H54 (cell line): ENCODE measurements at regions not wholly inside any gene's neighbourhood (a gene's known extent, or its start where the extent isn't known, plus 50 kb on each side); places are given as distances from the start of the nearest gene placed in this dataset.

Experiments used
- DNase-seq: peaks from one replicate; pipeline ENCODE4 v3.0.0; 2011; ENCODE audit warnings: low spot score, mixed read lengths; ENCODE audit not compliant: insufficient read length
- FAIRE-seq: peaks from 3 replicates; lab custom pipeline; 2011; peaks lifted over from hg19 to GRCh38; lab: Jason Lieb, UNC
- POLR2A ChIP-seq: IDR thresholded peaks from 2 replicates; pipeline ENCODE4 v1.6.1; 2011; ENCODE audit warnings: low read depth, mild to moderate bottlenecking, low read length

DNA sequence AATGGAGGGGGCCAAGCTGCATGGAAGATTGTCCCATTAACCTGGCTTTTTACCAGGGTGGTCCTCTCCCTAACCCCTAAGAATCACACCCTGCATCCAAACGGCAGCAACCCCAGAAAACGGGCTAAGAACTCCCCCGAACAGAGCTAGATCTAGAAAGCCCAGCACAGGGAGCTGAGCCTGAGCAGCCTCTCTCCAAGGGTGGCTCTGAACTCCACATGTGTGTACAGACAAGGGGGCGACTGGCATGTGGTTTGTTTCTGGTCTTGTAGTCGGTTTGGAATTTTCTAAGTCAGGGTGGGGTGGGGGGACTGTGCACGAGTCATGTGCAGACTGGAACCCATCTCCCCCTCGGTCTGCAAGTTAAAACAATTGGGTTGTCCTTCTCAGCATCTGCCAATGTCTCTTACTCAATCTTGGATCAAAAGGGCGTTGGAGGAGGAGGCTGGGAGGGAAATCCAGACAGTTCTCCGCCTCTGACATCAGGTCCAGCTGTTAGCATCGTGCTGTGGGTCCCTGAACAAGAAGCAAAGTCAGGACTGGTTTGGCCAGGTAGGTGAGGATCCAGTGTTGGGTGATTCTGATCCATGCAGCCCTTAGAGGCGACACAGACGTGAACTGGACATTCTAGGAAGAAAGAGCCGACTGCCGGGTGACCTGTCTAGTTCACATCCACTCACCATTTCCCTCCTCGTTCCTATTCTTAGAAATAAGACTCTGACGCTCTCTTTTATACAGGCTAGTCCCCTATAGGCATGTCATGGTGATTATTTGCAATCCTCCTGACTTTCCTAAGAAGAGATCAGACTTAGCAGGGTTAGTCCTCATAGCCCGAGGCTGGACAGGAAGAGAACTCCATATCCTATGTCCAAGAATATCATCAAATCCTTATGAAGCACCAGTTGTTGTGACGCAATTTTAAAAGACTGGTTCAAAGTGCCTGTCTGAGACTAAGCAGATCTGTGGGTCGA is 381.8 kb downstream of the SOX9 start:
- no peak for DNase-seq
- TF ChIP-seq POLR2A: no peak
- FAIRE-seq: no peak

DNA sequence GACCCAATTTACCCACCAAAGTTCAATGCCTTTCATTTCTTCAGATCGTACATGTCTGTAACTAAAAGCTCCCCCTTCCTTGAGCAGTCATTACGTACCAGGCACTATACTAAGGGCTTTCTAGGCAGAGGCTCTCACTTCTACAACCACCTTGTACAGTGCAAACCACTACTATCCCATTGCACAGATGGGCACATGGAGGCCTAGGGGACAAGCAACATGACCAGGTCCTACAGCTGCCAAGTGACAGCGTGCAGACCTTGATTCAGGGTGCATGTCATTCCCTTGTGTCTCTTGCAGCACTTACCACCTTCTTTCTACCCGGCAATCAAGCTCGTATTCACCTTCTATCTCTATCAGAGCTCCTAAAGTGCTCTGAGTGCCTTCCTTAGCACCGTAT is 382.7 kb downstream of the SOX9 start:
- no peak for FAIRE-seq
- no peak for DNase-seq
- TF ChIP-seq POLR2A: no peak

DNA sequence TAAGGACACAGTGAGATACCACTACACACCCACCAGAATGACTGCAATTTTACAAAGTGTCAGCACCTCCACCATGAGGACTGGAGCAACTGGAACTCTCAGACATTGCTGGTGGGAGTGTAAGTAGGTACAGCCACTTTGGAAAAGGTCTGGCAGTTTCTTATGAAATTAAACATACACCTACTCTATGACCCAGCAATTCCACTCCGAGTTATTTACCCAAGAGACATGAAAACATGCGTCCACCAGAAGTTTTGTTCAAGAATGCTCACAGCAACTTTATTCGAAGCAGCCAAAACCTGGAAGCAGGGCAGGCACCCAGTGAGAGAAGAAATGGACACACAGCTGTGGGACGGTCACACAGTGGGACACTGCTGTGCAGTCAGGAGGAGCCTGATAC is 384.0 kb downstream of the SOX9 start:
- DNase-seq (no peak), FAIRE-seq (no peak)
- no peak for TF ChIP-seq POLR2A

DNA sequence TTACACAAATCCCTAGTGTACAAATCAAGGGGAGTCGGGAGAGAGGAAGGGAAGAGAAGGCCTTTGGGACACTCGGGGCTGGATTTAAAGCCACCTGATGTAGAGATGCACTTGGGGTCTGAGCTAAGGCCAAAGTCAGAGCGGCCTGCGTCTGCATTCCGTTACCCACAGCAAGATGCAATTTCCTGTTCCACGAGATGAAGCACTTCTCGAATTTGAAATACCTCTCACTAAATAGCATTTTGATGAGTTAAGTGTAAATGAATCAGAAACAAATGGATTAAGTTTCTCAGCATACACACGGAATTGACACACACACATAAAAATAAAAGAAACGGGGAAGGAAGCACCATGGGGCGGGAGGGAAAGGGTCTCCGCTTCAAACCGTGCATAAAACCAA is 386.0 kb downstream of the SOX9 start:
- DNase-seq: no peak
- no peak for FAIRE-seq

DNA sequence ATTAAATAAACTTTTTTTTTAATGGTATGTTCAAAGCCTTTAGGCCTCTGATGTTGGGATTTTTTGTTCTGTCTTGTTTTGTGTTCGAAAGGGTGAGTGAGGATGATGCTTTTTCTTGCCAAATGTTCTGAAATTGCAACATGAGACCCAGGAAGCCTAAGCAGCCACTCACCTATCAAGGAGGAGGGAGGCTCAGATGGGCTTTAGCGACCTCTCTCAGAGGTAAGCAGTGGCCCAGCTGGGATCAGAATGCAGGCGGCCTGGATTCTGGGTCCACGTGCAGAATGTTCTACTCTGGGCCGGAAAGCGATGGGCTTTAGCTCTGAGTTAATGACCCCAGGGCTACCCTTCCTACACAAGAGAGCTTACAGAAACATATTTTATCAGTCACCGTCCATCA is 386.6 kb downstream of the SOX9 start:
- DNase-seq (no peak), FAIRE-seq (no peak)
- no peak for TF ChIP-seq POLR2A

More for the DNA sequence above, 386.0 kb downstream of the SOX9 start:
- no peak for TF ChIP-seq POLR2A

DNA sequence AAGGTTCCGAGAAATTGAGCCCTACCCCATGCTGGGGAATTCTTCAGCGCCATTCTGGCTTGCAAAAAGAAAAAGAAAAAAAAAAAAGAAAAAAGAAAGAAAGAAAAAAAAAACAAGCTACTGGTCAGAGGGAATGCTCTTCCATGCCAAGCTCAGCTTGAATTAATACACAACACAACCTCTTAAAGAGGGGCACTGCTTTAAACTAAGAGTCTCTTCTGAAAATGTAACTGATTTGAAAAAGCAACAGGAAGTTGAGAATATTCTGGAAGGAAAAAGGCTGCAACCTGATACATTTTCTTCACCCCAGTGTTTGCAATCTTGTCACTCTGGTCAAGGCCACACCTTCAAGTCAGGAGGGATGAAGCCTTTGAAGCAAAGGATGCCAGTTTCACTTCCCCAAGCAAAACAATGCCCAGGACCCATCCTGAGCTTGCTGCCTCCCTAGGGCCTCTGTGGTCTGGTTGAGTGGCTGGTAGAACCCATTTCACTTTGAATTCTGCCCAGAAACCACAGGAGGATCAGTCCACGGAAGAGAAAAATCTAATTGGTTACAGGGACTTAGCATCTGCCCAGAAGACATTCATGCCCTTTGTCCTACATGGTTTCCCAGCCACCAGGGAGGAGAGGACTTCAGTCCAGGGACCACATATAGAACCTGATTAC is 389.7 kb downstream of the SOX9 start:
- no peak for TF ChIP-seq POLR2A
- FAIRE-seq (no peak), DNase-seq (no peak)

DNA sequence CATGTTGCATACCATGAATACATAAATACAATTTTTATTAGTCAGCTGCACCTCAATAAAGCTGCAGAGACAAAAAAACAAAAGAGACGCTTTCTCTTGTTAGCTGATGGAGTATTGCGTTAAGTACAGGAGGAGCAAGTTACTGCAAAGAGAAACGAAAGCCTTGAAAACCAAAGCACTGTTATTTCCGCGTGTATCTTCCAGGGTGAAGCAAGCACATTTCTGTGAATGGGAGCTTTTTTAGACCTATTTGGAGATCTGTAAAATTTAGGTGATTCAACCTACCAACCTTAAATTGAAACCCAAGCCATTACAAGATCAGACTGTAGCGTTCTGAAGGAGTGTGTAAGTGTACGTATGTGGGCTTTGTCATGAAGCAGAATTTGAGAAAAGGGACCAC is 390.4 kb downstream of the SOX9 start:
- FAIRE-seq: no peak

DNA sequence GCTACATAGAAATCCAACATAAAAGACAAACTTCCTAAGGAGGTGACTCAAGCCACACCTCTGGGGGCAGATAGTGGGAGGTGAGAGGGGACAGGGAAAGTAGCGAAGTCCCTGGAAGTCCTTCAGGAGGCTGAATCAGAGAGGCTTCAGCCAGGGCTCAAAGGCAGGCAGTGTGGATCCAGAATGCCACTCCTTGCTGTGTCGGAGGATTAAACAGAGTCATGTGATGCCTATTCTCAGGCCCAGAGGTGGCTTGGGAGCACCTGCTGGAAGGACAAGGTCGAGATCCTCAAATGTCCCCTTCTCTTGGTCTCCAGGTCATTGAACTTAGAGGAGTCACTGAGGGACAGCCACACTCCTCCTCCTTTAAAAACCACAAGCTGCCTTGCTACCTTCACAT is 391.1 kb downstream of the SOX9 start:
- no peak for DNase-seq
- no peak for TF ChIP-seq POLR2A
- FAIRE-seq: no peak

More for the DNA sequence above, 390.4 kb downstream of the SOX9 start:
- no peak for DNase-seq
- no peak for TF ChIP-seq POLR2A

DNA sequence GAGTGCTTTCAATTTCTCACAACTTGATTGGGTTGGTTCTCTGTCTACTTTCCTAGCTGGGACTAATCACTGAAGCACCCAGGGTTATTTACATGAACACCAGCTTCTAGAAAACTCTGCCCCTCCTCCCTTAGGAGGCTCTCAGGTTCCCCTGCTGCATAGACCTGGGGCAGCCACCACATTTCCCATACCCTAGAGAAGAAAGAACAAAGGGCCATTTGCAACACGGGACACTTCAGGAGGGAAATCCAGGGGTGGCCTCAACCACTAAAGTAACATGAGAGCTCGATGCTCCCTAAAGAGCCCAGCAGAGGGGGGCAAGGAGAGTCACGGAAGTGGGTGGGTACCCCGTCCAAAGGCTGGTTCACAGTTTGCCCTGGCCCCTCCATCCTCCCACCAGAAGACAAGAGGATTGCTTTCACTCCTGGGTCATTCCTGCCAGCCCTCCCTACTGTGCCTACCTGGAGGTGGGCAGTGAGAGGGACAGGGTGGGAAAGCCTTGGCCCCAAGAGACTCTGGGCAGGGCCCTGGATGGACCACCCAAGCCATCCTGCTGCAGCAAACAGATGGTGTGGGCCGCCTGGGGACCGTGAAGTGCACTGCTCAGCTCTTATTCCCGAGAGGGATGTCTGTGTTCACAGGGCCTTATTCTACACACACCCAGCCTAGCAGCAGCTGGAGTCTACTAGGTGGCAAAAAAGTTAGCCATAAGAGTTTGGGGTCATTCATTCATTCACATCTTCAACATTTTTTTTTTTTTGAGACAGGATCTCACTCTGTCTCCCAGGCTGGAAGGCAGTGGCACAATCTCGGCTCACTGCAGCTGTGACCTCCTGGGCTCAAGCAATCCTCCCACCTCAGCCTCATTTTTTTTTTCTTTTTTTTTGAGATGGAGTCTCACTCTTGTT is 392.1 kb downstream of the SOX9 start:
- no peak for TF ChIP-seq POLR2A
- FAIRE-seq: no peak
- DNase-seq: no peak

DNA sequence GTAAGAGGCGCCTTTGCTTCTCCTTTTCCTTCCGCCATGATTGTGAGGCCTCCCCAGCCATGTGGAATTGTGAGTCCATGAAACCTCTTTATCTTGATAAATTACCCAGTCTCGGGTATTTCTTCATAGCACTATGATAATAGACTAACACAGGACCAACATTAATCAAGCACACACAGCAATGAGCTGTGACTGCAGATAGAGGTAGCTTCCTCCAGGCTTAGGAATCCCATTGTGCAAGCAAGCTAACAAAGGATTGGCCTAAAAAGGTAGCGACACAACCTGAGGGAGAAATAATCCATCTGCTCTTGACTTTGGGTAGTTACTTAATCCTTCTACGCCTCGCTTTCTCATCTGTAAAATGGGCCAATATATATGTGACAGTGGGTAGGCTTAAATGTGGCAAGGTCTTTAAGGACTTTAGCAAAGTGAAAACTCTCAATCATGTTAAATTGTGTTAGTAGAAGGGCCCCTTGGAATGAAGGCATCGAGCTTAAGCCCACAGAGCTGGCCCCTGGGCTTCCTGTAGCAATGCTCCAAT is 393.6 kb downstream of the SOX9 start:
- FAIRE-seq: no peak

DNA sequence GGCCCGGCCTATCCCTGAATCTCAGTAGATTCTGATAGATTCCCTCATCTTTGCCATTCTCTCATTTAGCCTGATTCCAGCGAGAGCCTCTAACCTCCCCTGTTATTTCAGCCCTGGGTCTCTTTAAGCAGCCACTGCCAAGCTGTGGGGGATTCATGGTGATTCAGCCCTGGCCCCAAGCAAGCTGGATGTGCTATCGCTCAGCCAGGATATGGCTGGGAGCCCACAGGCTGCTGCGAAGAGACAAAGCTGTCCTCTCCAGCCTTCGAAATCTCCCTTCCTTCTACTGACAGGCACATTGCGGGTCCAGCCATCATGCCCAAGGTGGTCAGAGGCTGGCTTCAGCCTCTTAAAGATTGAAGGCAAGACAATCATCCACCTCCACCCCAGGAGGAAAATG is 394.1 kb downstream of the SOX9 start:
- FAIRE-seq (peak; percentile 33), DNase-seq (peak; percentile 58)
- no peak for TF ChIP-seq POLR2A

More for the DNA sequence above, 393.6 kb downstream of the SOX9 start:
- DNase-seq: no peak
- no peak for TF ChIP-seq POLR2A

DNA sequence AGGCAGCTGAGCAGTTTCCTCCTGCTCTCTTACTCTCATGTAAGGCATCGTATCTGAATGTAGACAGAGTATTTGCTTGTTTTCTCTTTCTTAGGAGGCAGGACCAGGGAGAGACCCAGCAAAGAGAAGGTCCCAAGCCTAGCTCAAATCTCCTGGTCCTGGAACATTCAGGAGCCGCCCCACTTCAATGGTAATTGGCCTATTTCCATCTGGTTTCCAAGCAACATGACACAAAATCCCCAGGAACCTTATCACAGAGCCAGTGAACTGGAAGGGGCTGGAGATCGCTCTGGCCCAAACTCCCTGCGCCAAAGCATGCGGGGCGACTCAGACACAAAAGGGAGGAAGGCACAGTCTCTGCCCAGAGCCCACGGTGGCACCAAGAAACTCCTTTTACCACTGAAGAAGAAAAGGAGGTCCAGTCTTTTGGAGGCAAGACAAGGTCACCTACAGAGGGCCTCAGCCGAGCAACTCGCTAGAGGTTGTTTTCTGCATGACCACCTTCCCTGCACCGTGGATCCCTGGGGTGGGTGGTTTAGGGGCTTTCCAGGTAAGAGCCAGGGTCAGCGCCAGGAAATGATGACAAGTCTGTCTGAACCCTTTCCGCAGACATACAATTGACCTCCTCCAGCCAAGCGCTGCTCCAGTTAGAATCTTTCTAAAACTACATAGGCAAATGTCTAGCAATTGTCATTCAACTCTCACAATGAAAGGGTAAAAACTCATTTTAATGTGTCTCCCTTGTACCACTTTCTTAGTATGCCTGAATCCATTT is 394.7 kb downstream of the SOX9 start:
- FAIRE-seq: no peak
- no peak for TF ChIP-seq POLR2A
- peak; percentile 51 for DNase-seq

DNA sequence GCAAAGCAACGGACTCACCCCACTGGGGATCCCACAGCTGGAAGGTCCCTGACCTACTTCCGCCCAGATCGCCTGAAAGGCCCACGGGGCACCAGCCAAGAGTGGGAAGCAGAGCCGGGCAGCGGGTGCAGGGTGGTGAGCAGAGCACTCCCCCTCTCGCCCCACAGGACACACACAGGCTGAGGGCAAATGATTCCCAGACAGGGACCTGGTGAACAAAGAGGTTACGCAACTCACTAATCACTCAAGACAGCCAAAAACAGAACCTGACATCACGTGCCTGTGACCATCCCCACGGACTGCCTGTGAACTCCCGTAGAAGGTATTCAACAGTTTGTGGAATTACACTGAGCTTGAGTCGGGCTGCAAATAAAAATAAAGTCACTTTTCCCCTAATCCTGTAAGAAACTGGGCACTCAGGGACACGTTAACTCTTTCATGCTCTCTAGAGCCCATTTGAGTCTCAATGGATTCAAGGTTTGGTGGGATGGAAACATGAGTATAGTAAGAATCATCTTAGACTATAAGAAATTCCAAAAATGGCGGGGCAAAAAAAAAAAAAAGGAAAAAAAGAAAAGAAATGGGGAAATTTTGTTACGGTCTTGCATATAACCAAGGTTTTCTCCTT is 396.1 kb downstream of the SOX9 start:
- DNase-seq (no peak), FAIRE-seq (no peak)
- no peak for TF ChIP-seq POLR2A
